HCT116 (cell line): ENCODE measurements at regions not wholly inside any gene's neighbourhood (a gene's known extent, or its start where the extent isn't known, plus 50 kb on each side); places are given as distances from the start of the nearest gene placed in this dataset.

ENCODE experiments used
- CEBPB ChIP-seq: IDR thresholded peaks from 2 replicates; pipeline ENCODE4 v1.6.1; 2012; ENCODE audit warnings: low read depth
- CTCF ChIP-seq, 3 experiments: fragments of 200-600 bp in 1 of 3; sonication (generic) in 1 of 3; IDR thresholded peaks in 2 of 3; conservative IDR thresholded peaks in 1 of 3; 2 replicates each; pipeline ENCODE4 v1.5.1; 2012 to 2017; ENCODE audit warnings: low read depth in 2 of 3, low read length in 2 of 3, antibody characterized with exemption in 1 of 3, borderline replicate concordance in 1 of 3, control low read depth in 1 of 3, mild to moderate bottlenecking in 1 of 3, mixed read lengths in 1 of 3, mixed run types in 1 of 3, moderate library complexity in 1 of 3; ENCODE audit not compliant: insufficient read depth in 1 of 3
- EZH2 ChIP-seq: fragments of 200-600 bp; sonication (generic); IDR thresholded peaks from 2 replicates; pipeline ENCODE4 v1.6.1; 2017; ENCODE audit warnings: antibody characterized with exemption, mixed run types
- POLR2A ChIP-seq: IDR thresholded peaks from 2 replicates; pipeline ENCODE4 v1.7.0; 2011; ENCODE audit warnings: borderline replicate concordance; ENCODE audit not compliant: insufficient read depth, insufficient read length; ENCODE audit errors: extremely low read depth
- TCF7L2 ChIP-seq: IDR thresholded peaks from 2 replicates; pipeline ENCODE4 v1.7.0; 2011; ENCODE audit warnings: borderline replicate concordance, inconsistent platforms; ENCODE audit not compliant: insufficient read depth, insufficient read length; ENCODE audit errors: extremely low read depth
- YY1 ChIP-seq: IDR thresholded peaks from 2 replicates; pipeline ENCODE4 v1.6.1; 2011; ENCODE audit warnings: low read length, low read depth, moderate library complexity, mild to moderate bottlenecking; ENCODE audit not compliant: insufficient replicate concordance; ENCODE audit errors: extremely low read depth
- ZBTB33 ChIP-seq: IDR thresholded peaks from 2 replicates; pipeline ENCODE4 v1.6.1; 2011; ENCODE audit warnings: mild to moderate bottlenecking, low read length, moderate library complexity; ENCODE audit not compliant: insufficient replicate concordance; ENCODE audit errors: extremely low read depth

GRCh38 chr11:80415580-80415979 lies 974.8 kb upstream of the TENM4 start:
- no peak for TF ChIP-seq CTCF (IDR thresholded peaks at IDR 0.05 in 2 of 3, conservative IDR thresholded peaks at IDR 0.05 in 1 of 3; ENCODE audit: borderline replicate concordance in 1 of 3, insufficient read depth in 1 of 3, low read depth in 2 of 3, low read length in 2 of 3)
- TF ChIP-seq POLR2A = no peak
- no peak for TF ChIP-seq YY1
- no peak for TF ChIP-seq ZBTB33
- no peak for TF ChIP-seq EZH2
- TF ChIP-seq CEBPB = no peak
- TF ChIP-seq TCF7L2 = no peak
